ENCODE measurements at regions not wholly inside any gene's neighbourhood (a gene's known extent, or its start where the extent isn't known, plus 50 kb on each side); places are given as distances from the start of the nearest gene placed in this dataset.

GRCh38 chrX:81875800-81876199 lies 673.9 kb downstream of the SH3BGRL start:
- Histone ChIP-seq H3F3A (replicated peaks; ENCODE audit: insufficient read depth) (no peaks in the 10 kb centered on the region), H3K27ac (ENCODE audit: low read depth in 2 of 2, low read length in 1 of 2) (no peak overlapping the region), H3K4me2 (no peak overlapping the region), H3K4me3 (ENCODE audit: low read depth in 2 of 2, low read length in 1 of 2) (no peak overlapping the region), H3K9ac (no peak overlapping the region), H4K20me1 (ENCODE audit: insufficient read depth) (no peaks in the 10 kb centered on the region), H2AFZ (ENCODE audit: low read depth) (no peak overlapping the region), H3K9me3 (no peaks in the 10 kb centered on the region), H3K79me2 (ENCODE audit: insufficient read depth) (no peaks in the 10 kb centered on the region), H3K9me2 (no peaks in the 10 kb centered on the region), H3K27me3 (ENCODE audit: insufficient read depth) (no peaks in the 10 kb centered on the region), H3K36me3 (replicated peaks in 1 of 2; ENCODE audit: control insufficient read depth in 1 of 2, insufficient read depth in 2 of 2, low read length in 1 of 2) (no peaks in the 10 kb centered on the region), H3K4me1 (ENCODE audit: control insufficient read depth in 1 of 2, insufficient read depth in 2 of 2, low read depth in 1 of 2, low read length in 1 of 2) (no peaks in the 10 kb centered on the region)
- WGBS (ENCODE audit: low lambda C conversion rate) = 0% methylated on average over 1 of the region's 1 CpG
- ChIA-PET POLR2A (no interaction called here), CTCF (interaction anchor here (0.9 kb wide), 1 partner anchor 8 kb away, joined by 3 read pairs; no protein-coding TSS in a partner anchor)
- TF ChIP-seq ELF1 (IDR thresholded peaks at IDR 0.05) (no peak), NFIC (IDR thresholded peaks at IDR 0.05; ENCODE audit: borderline replicate concordance) (no peak), YY1 (IDR thresholded peaks at IDR 0.05; ENCODE audit: low read depth) (no peak), TAF1 (IDR thresholded peaks at IDR 0.05; ENCODE audit: borderline replicate concordance, low read depth, low read length) (no peak), REST (IDR thresholded peaks at IDR 0.05; ENCODE audit: low read depth, low read length) (no peak), EP300 (IDR thresholded peaks at IDR 0.05; ENCODE audit: borderline replicate concordance in 1 of 2, low read depth in 1 of 2, low read length in 1 of 2) (no peak), GATA2 (CRISPR knock-in tag; IDR thresholded peaks at IDR 0.05) (no peak), USF1 (IDR thresholded peaks at IDR 0.05; ENCODE audit: borderline replicate concordance, low read depth) (no peak), PBX3 (IDR thresholded peaks at IDR 0.05) (no peak), EZH2phosphoT487 (IDR thresholded peaks at IDR 0.05; ENCODE audit: borderline replicate concordance, low read depth) (no peak), CHD2 (IDR thresholded peaks at IDR 0.05; ENCODE audit: low read length, partially characterized antibody) (no peak), MEF2A (IDR thresholded peaks at IDR 0.05; ENCODE audit: borderline replicate concordance, low read depth) (no peak), RFX5 (IDR thresholded peaks at IDR 0.05; ENCODE audit: low read length) (no peak)
- no peak for DNase-seq

GRCh38 chrX:81876437-81876836 lies 674.5 kb downstream of the SH3BGRL start:
- no peaks in the 10 kb centered on the region for H3K9me3 ChIP-seq
- no peaks in the 10 kb centered on the region for H3K9me2 ChIP-seq
- no peak for DNase-seq
- POLR2A ChIA-PET = no interaction called here
- no peak overlapping the region for H2AFZ ChIP-seq (ENCODE audit: low read depth)
- no peaks in the 10 kb centered on the region for H3F3A ChIP-seq (replicated peaks; ENCODE audit: insufficient read depth)
- 0% methylated on average over 2 of the region's 7 CpGs for WGBS (ENCODE audit: low lambda C conversion rate)
- H3K9ac ChIP-seq = no peak overlapping the region
- no peaks in the 10 kb centered on the region for H3K36me3 ChIP-seq (replicated peaks in 1 of 2; ENCODE audit: control insufficient read depth in 1 of 2, insufficient read depth in 2 of 2, low read length in 1 of 2)
- CTCF ChIA-PET = interaction anchor here (0.9 kb wide), 1 partner anchor 9 kb away, joined by 3 read pairs; no protein-coding TSS in a partner anchor
- H3K27ac ChIP-seq (ENCODE audit: low read depth in 2 of 2, low read length in 1 of 2) = no peak overlapping the region
- no peak overlapping the region for H3K4me3 ChIP-seq (ENCODE audit: low read depth in 2 of 2, low read length in 1 of 2)
- H3K4me1 ChIP-seq (ENCODE audit: control insufficient read depth in 1 of 2, insufficient read depth in 2 of 2, low read depth in 1 of 2, low read length in 1 of 2) = no peaks in the 10 kb centered on the region
- H3K4me2 ChIP-seq = no peak overlapping the region
- no peaks in the 10 kb centered on the region for H3K79me2 ChIP-seq (ENCODE audit: insufficient read depth)
- H4K20me1 ChIP-seq (ENCODE audit: insufficient read depth) = no peaks in the 10 kb centered on the region
- TF ChIP-seq SMC3 (IDR thresholded peaks at IDR 0.05; ENCODE audit: low read depth, low read length) (no peak), MEF2A (IDR thresholded peaks at IDR 0.05; ENCODE audit: borderline replicate concordance, low read depth) (no peak), NFIC (IDR thresholded peaks at IDR 0.05; ENCODE audit: borderline replicate concordance) (no peak), ZBTB33 (IDR thresholded peaks at IDR 0.05; ENCODE audit: borderline replicate concordance, low read depth) (no peak), EZH2phosphoT487 (IDR thresholded peaks at IDR 0.05; ENCODE audit: borderline replicate concordance, low read depth) (no peak)
- no peaks in the 10 kb centered on the region for H3K27me3 ChIP-seq (ENCODE audit: insufficient read depth)

Data from SK-N-SH (cell line).